ENCODE measurements at regions not wholly inside any gene's neighbourhood (a gene's known extent, or its start where the extent isn't known, plus 50 kb on each side); places are given as distances from the start of the nearest gene placed in this dataset.
"Not testable (repeated sequence)": the region's sequence is repeated elsewhere in the genome, so short reads cannot be mapped to it uniquely, and the experiment has no call there.

DNA sequence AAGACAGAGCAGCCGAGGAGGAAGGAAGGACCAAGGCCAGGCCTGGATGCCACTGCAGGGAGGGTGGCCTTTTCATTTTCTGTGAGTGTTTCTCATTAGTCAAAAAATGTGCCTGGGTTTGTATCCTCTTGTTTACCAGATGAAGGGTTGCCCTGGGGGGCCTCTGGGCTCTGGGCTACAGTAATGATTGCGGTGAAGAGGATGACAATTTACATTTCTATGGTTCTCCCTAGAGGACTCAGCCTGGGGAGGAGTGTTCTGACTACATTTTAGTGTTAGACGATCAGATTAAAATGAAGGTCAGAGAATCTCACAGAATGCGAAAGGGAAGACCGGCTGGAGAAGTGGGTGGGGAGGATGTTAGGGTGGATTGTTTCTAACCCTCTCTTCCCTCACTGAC lies 108.0 kb upstream of the KMT2C start:
- no peak for DNase-seq (ENCODE audit: low spot score)

DNA sequence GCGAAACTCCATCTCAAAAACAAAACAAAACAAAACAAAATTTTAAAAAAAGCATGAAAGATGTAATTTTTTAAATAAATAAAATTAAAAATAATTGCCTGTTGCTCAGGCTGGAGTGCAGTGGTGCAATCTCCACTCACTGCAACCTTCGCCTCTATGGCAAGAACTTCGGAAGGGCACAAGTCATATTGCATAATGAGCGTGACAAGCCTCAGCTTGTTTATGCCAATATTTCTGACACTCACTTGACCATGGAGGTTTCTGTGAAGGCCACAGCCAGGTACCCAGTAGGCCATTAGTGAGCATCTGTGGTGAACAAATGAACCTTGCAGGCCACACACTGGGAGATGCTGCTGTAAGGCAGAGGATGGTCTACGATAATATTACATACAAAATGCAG lies 106.1 kb upstream of the KMT2C start:
- DNase-seq (ENCODE audit: low spot score) = no peak

DNA sequence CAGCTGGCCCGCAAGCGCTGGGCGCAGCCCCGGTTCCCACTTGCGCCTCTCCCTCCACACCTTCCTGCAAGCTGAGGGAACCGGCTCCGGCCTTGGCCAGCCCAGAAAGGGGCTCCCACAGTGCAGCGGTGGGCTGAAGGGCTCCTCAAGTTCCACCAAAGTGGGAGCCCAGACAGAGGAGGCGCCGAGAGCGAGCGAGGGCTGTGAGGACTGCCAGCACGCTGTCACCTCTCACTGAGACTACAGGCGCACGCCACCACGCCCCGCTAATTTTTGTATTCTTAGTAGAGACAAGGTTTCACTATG lies 103.3 kb upstream of the KMT2C start:
- DNase-seq (ENCODE audit: low spot score) = not testable (repeated sequence)

DNA sequence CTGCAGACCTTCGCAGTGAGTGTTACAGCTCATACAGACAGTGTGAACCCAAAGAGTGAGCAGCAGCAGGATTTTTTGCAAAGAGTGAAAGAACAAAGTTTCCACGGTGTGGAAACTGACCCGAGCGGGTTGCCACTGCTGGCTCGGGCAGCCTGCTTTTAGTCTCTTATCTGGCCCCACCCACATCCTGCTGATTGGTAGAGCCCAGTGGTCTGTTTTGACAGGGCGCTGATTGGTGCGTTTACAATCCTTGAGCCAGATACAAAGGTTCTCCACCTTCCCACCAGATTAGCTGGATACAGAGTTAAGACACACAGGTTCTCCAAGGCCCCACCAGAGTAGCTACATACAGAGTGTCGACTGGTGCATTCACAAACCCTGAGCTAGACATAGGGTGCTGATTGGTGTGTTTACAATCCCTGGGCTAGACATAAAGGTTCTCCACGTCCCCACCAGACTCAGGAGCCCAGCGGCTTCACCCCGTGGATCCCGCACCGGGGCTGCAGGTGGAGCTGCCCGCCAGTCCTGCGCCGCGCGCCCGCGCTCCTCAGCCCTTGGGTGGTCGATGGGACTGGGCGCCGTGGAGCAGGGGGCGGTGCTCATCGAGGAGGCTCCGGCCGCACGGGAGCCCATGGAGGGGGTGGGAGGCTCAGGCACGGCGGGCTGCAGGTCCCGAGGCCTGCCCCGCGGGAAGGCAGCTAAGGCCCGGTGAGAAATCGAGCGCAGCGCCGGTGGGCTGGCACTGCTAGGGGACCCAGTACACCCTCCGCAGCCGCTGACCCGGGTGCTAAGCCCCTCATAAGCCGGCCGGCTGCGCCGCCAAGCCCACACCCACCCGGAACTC lies 102.8 kb upstream of the KMT2C start:
- not testable (repeated sequence) for DNase-seq (ENCODE audit: low spot score)

DNA sequence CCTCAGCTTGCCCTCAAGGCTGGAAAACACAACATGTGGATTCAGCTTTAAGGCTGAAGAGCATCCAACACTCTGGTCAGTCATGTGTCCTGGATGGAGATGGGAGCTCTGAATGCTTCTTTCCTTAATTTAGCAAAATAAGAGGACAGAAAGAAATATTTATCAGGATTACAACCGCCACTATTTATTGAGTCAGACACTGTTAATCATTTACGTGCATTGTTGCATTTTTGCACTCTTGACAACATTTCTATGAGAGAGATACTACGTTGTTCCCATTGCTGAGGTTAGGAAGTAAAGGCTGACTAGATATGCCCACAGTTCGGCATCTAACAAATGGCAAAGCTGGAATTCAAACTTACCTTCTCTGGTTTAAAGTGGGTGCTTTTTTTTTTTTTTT lies 101.8 kb upstream of the KMT2C start:
- no peak for DNase-seq (ENCODE audit: low spot score)

DNA sequence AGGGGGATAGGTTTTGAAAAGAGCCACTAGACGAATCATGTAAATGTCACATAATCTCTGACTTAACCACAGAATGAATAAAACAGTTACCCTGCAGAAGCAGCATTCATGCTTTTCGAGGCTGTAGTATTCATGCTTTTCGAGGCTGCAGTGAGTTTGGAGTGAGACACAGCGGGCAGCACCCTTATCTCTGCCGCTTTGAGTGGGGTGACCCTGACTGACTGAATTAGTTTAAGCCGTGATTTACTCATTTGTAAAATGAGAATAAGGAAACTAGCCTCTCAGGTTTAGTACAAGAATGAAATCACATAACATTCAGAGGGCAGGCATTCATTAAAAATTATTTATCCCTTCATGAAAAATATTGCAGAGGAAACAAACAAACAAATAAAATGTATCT lies 92.8 kb upstream of the KMT2C start:
- DNase-seq (ENCODE audit: low spot score) = no peak

DNA sequence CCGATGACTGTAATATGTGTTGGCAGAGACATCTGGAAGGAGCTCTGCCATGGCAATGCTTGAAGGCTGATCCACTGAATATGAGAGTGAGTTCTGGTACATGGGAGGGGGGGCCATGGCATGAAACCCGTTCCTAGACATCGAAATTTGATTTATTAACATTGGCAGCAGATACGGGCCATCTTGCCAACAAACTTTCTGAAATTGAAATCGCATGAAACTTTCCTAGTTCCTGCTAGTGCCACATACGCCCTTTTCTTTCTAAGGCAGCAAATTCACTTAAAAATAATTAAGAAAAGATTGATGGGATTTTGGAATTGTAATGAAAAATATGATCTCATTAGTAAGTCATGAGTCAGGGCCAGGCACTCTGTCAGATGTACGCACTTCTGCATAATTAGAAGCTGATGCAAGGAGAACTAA lies 91.8 kb upstream of the KMT2C start:
- no peak for DNase-seq (ENCODE audit: low spot score)

DNA sequence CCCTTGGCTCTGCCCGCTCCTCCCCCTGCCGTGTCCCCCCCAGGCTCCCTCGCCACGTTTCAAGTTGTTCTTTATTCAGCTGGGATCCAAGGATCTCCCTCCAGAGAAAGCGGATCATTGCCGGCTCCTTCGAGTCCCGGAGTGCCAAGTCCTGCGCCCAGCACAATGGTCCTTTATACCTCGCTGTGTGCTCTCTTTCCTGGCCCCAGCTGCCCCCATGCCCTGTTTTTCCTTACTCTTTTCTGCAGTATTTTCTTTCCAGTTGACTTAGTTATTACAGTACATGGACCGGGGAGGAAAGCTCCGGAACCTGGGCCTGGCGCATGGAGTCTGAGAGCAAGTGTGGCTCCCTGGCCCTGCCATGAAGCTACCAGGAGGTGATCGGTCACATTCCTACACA lies 88.1 kb upstream of the KMT2C start:
- no peak for DNase-seq (ENCODE audit: low spot score)

DNA sequence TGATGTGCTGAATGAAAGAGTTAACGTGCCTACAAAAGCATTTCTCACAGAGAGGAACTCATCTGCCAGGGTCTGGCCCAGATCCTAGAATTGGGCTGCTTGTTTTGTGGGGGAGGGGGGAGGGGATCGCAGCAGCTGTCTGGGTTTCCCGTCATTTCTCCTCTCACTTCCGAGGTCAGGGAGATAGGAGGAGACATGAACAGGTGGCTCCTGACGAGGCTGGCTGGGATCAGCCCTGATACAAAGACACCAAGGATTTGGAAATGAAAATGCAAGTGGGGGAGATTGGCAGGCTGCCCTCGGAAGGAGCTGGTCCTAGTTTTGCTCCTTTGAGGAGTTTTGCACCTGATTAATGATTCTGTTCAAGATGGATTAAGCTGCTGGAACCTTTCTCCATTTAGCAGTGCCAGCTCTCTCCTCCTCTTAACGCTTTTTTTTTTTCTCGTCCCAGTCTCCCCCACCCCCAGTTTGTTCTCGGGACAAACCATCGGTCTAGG lies 86.8 kb upstream of the KMT2C start:
- no peak for DNase-seq (ENCODE audit: low spot score)

DNA sequence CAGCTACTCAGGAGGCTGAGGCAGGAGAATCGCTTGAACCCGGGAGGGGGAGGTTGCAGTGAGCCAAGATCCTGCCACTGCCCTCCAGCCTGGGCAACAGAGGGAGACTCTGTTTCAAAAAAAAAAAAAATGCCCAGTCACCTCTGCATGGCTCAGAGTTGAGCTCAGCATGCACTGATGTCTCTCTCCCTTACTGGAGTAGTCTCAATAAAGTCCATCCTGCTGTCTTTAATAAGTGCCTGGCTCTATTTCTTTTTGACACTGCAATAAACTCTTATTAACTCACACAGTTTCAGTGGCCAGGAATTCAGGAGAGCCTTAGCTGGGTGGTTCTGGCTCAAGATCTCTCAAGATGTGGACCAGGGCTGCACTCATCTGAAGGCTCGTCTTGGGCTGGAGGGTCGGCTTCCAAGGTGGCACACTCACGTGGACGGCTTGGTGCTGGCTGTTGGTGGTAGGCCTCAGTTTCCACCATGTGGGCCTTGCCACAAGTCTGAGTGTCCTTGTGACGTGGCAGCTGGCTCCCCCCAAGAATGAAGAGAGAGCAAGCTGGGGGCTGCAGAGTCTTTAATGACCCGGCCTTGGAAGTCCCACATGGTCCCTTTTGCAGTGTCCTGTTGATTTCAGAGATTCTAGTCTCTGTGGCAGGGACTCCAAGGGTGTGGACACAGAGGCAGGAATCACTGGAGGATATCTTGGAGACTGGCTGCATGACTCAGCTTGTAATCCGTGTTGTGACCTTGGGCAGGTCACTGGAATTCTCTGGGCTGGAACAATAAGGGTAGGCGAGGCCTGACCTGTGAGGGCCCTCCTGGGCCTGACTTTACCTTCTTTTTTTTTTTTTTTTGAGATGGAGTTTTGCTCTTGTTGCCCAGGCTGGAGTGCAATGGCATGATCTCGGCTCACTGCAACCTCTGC lies 85.9 kb upstream of the KMT2C start:
- no peak for DNase-seq (ENCODE audit: low spot score)

DNA sequence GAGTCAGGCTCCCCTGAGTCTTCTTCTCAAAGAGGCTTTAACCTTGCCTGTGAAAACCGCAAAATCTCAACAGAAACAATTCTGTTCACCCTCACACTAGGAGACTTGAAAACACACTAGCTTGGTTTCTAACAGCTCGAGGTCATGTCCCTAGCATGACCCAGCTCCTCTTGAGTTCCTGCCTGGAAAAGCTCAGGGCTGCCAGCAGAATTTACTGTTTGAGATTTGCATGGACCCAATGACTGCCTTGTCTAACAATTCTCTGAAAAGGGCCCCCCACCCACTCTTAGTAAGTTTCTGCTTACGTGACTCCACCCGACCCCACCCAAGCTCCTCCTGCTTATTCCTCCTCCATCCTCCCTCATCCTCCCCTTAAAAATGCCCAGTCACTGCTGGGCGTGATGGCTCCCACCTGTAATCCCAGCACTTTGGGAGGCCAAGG lies 85.1 kb upstream of the KMT2C start:
- no peak for DNase-seq (ENCODE audit: low spot score)

DNA sequence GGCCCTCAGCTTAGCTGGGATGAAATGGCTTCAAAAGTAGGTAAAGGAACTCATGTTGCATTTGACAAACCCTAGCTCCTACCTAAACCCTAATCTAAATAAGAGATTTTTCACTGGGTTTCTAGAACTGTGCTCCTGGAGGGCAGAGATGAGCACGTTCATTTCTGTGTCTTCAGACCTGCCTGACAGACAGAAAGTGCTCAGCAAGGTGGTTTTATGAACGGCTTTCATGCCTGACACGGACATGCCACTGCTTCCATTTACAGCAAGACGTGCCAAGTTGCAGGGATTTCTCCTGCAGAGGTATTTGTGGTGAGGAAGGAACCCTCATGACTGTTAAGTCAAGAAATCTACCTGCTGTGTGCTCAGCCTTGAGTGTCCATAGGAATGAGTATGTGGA lies 83.5 kb upstream of the KMT2C start:
- no peak for DNase-seq (ENCODE audit: low spot score)

DNA sequence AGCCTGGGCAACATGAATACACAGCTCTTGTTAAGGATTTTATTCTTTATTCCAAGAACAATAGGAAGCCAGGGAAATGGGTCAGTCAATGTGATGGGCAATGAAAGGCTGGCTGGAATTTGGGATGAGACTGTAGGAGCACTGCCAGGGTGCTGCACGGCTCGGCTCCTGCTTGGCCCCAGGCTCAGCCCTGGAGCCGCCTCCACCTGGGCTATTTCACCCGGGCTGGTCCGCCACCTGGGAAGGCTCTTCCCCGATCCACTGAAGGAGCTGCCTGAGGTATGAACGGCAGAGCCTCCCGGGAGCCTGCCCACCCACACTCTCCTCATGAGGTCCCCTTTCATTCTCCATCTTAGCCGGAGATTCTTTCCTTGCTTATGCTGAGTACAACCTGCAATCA lies 80.4 kb upstream of the KMT2C start:
- DNase-seq (ENCODE audit: low spot score) = no peak

DNA sequence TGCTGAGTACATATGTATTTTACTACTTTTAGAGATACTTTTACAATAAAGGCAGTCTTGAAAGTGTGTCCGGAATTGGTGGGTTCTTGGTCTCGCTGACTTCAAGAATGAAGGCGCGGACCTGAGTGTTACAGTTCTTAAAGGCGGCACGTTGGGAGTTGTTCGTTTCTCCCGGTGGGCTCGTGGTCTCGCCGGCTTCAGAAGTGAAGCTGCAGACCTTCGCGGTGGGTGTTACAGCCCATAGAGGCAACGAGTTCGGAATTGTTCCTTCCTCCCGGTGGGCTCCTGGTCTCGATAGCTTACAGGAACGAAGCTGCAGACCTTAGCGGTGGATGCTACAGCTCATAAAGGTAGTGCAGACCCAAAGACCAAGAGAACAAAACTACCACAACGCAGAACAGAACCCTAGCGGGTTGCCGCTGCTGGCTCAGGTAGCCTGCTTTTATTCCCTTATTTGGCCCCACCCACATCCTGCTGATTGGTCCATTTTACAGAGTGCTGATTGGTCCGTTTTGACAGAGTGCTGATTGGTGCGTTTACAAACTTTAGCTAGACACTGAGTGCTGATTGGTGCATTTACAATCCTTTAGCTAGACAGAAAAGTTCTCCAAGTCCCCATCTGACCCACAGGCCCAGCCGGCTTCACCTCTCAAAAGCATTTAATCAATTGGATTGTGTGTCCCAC lies 79.6 kb upstream of the KMT2C start:
- DNase-seq (ENCODE audit: low spot score) = not testable (repeated sequence)

DNA sequence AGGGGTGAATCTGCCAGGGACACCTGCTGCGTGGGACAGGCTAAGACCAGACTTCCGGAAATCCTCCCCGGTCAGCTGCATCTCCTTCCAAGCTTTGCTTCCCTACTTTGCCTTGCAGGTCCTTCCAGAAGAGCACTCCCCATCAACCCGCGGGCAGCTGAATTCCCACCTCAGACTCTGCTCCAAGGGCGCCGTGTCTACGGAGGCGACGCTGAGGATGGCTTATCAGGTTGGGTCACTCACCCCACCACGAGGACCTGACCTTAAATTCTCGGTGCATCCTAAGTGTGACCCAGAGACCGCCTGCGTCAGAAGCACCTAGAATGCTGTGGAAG lies 78.9 kb upstream of the KMT2C start:
- DNase-seq (ENCODE audit: low spot score) = no peak

DNA sequence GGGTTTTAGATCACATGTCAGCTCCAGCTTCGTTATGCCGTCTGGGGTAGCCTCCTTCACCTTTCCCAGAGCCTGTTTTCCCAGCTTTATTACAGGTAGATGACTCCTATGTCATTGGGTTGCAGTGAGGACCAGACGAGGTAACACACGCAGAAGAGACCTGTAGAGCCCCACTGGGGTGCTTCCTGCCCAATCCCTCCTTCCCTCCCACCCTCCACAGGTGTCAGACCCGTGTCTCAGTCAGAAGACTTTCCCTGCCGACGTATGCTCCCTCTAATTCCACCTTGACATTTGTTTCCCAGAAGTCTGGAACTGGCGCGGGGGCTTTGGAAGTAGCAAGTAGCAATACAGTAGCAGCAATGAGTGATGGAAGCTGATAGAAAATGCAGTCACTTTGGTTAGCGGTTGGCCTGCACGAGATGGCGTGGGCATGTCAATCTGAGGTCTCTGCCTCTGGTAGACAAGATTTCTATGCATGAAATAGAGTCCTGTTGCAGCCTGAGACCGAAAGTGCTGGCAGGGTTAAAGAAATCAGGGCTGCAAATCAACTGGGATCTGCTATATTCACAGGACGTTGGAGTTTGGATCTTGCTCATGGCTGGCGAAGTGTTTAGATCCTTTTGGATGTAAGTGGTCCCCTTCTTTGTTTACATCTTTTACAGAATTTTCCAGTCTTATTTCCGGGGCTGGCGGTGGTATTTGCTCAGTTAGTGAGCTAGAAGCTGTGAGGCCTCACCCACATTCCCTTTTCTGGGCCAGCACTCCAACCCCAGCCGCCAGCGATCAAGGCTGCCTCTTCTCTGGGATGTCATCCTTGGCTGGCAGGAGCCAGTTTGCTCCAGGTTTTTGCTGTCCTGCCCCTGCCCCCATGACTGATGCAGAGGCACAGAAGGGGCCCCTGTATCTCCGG lies 78.3 kb upstream of the KMT2C start:
- no peak for DNase-seq (ENCODE audit: low spot score)

DNA sequence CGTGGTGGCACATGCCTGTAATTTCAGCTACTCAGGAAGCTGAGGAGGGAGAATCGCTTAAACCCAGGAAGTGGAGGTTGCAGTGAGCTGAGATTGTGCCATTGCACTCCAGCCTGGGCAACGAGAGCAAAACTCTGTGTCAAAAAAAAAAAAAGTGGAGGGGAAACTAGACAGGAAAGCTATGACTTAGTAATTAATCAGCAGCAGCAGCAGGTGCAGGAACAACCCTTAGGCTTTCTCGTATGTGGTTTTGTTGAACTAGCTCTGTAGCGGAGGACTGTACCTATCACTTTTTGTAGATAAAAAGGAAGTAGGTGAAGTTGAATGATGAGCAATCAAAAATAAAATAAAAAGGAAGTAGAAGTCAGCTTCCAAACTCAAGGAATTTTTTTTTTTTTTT lies 76.9 kb upstream of the KMT2C start:
- DNase-seq (ENCODE audit: low spot score) = peak; percentile 40

DNA sequence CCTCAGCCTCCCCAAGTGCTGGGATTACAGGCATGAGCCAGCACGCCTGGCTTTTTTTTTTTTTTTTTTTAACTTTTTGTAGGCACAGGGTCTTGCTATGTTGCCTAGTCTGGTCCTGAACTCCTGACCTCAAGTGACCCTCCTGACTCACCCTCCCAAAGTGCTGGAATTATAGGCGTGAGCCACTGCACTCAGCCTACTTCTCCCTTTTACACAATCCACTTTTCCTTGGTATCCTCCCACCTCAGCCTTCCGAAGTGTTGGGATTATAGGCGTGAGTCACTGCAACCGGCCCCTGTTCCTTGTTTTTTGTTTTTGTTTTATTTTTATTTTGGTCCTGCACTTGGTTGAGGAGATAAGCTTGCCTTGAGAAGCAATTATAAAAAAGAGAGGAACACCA lies 75.9 kb upstream of the KMT2C start:
- no peak for DNase-seq (ENCODE audit: low spot score)

DNA sequence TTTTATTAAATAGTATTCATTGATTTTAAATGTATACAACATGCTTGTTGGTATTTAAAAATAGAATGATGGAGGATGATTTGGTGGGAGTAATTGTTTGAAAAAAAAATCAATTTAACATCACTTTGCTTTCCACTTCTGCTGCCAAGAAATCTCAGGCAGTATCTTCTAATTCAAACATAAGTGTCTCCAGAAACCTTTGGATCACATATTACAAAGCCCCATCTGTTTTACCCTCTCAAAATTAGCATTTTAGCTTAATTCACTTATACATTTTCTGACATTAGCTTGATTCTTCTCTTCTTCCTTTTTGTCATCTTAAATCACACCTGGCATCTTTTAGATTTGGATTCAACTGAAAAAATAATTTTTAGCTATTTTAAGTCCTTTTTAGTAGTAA lies 72.9 kb upstream of the KMT2C start:
- DNase-seq (ENCODE audit: low spot score) = no peak

DNA sequence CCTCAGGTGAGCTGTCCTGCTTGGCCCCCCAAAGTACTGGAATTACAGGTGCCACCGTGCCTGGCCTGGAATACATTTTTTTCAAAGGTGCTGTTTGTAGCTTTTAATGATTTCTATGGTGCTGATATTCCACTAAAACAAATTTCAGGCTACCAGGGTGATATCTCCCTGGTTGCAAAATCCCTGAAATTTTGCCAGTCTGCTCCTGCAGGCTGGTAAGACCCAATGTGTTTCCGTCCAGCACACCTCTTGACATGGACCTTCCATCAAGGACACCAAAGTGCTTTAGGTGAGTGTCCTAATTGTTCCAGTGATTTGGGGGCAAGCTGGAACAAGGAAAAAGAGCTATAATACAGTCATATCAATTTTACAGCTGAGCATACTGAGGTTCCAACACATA lies 69.8 kb upstream of the KMT2C start:
- no peak for DNase-seq (ENCODE audit: low spot score)

DNA sequence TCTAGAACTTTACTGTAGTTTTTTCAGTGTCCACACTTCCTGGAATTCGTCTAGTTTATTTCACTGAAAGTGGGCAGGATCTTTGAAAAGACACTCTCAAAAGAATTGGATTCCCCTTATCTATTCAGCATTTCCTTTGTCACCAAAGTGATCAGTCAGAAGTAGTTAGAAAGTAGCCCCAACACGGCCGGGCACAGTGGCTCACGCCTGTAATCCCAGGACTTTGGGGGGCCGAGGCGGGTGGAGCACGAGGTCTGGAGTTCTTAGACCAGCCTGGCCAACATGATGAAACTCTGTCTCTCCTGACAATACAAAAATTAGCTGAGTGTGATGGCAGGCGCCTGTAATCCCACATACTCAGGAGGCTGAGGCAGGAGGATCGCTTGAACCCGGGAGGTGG lies 69.0 kb upstream of the KMT2C start:
- DNase-seq (ENCODE audit: low spot score) = no peak

DNA sequence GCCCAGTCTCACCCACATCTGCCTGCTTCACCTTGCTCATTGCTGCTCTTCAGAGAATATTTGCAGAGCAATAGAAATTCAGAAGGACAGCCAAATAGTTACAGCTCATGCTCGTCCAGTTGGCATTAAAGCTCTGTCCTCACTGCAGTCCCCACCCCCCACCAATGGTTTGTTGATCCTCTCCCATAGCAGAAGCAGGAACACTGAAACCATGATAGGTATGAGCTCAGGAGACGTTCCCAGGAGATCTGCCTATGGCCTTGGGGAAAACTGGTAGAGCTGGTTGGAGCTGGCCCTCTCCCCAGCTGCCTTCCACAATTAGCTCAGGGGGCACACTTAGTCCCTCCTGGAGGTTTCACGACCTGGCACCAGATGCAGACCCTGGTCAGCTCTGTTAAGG lies 68.6 kb upstream of the KMT2C start:
- DNase-seq (ENCODE audit: low spot score) = no peak

Measured in CD4-positive, alpha-beta T cell treated with Interleukin-15 for 4 hours (primary cell).